Smooth muscle cell (in vitro differentiated cells): ENCODE measurements at regions not wholly inside any gene's neighbourhood (a gene's known extent, or its start where the extent isn't known, plus 50 kb on each side); places are given as distances from the start of the nearest gene placed in this dataset.

Experiments used
- DNase-seq: peaks from one replicate; lab custom pipeline; 2025; ENCODE audit not compliant: unreplicated experiment; lab: John Stamatoyannopoulos, UW
- H2AFZ ChIP-seq: fragments of 200-600 bp; sonication (generic); 2 replicates; pipeline ENCODE4 v1.6.0; 2016; ENCODE audit warnings: antibody characterized with exemption, low read depth, mild to moderate bottlenecking
- H3F3A ChIP-seq: fragments of 200-600 bp; sonication (generic); 2 replicates; pipeline ENCODE4 v1.6.0; 2017; ENCODE audit warnings: antibody characterized with exemption, low read depth
- H3K27ac ChIP-seq: fragments of 200-600 bp; sonication (generic); 2 replicates; pipeline ENCODE4 v1.5.1; 2016; ENCODE audit warnings: low read depth, mild to moderate bottlenecking
- H3K27me3 ChIP-seq: fragments of 200-600 bp; sonication (generic); 2 replicates; pipeline ENCODE4 v1.6.1; 2016; ENCODE audit warnings: low read depth, mild to moderate bottlenecking
- H3K36me3 ChIP-seq: fragments of 200-600 bp; sonication (generic); 2 replicates; pipeline ENCODE4 v1.5.1; 2016; ENCODE audit warnings: low read depth
- H3K4me1 ChIP-seq: fragments of 200-600 bp; sonication (generic); 2 replicates; pipeline ENCODE4 v1.5.1; 2016; ENCODE audit warnings: low read depth
- H3K4me2 ChIP-seq: fragments of 200-600 bp; sonication (generic); 2 replicates; pipeline ENCODE4 v1.6.0; 2016; ENCODE audit warnings: mild to moderate bottlenecking
- H3K4me3 ChIP-seq: fragments of 200-600 bp; sonication (generic); 2 replicates; pipeline ENCODE4 v1.5.1; 2016; ENCODE audit warnings: mild to moderate bottlenecking
- H3K79me2 ChIP-seq: fragments of 200-600 bp; sonication (generic); 2 replicates; pipeline ENCODE4 v1.6.0; 2016; ENCODE audit warnings: low read depth, mild to moderate bottlenecking
- H3K9ac ChIP-seq: fragments of 200-600 bp; sonication (generic); 2 replicates; pipeline ENCODE4 v1.6.0; 2016; ENCODE audit warnings: low read depth
- H3K9me3 ChIP-seq: fragments of 200-600 bp; sonication (generic); replicated peaks from 2 replicates; pipeline ENCODE4 v1.5.1; 2016; ENCODE audit warnings: low read depth
- H4K20me1 ChIP-seq: fragments of 200-600 bp; sonication (generic); 2 replicates; pipeline ENCODE4 v1.6.0; 2016; ENCODE audit warnings: low read depth
- WGBS: methylation state at CpG from one replicate; pipeline ENCODE4 v1.1.7; 2016; ENCODE audit warnings: low lambda C conversion rate; 5-methylcytosine and 5-hydroxymethylcytosine counted together
- TF ChIP-seq, protein P1 (sequence below): fragments of 200-600 bp; sonication (generic); IDR thresholded peaks from 2 replicates; pipeline ENCODE4 v1.5.1; 2017; ENCODE audit warnings: borderline replicate concordance, mild to moderate bottlenecking, antibody characterized with exemption; ENCODE audit not compliant: insufficient read depth, poor library complexity, severe bottlenecking

DNA sequence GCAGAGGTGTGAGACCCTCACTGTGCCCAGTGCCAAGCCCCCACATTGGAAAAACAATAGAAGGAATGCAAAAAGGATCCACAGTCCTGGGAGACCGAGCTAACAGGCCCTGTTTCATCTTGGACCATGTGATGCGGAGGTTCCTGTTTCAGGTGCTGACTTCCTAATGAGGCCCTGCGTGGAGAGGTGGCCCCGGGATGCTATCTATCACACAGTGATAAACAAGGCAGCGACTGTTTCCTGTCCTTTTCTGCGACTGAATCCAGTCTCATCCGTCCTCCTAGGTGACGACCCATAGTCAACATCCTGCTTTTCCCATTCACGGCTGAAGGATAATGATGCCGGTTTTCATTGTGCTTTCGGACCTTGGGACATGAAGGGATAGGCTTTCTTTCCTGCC, 56.4 kb upstream of the BOD1 start:
- Histone ChIP-seq H3K4me1 (peaks cover 6% of the 10 kb centered on the region), H4K20me1 (no peaks in the 10 kb centered on the region), H2AFZ (no peak overlapping the region), H3K27ac (no peak overlapping the region), H3K79me2 (no peaks in the 10 kb centered on the region), H3K36me3 (no peaks in the 10 kb centered on the region), H3K27me3 (no peaks in the 10 kb centered on the region), H3K4me2 (no peak overlapping the region), H3K4me3 (no peak overlapping the region), H3K9me3 (no peaks in the 10 kb centered on the region), H3K9ac (no peak overlapping the region), H3F3A (no peaks in the 10 kb centered on the region)
- WGBS, result 83% methylated on average over 11 of the region's 11 CpGs
- no peak for DNase-seq
- TF ChIP-seq, protein P1, sequence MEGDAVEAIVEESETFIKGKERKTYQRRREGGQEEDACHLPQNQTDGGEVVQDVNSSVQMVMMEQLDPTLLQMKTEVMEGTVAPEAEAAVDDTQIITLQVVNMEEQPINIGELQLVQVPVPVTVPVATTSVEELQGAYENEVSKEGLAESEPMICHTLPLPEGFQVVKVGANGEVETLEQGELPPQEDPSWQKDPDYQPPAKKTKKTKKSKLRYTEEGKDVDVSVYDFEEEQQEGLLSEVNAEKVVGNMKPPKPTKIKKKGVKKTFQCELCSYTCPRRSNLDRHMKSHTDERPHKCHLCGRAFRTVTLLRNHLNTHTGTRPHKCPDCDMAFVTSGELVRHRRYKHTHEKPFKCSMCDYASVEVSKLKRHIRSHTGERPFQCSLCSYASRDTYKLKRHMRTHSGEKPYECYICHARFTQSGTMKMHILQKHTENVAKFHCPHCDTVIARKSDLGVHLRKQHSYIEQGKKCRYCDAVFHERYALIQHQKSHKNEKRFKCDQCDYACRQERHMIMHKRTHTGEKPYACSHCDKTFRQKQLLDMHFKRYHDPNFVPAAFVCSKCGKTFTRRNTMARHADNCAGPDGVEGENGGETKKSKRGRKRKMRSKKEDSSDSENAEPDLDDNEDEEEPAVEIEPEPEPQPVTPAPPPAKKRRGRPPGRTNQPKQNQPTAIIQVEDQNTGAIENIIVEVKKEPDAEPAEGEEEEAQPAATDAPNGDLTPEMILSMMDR, result no peak

- no peaks in the 10 kb centered on the region for H3K79me2 ChIP-seq
- H3K4me3 ChIP-seq, result no peak overlapping the region
- peaks cover 6% of the 10 kb centered on the region for H3K4me1 ChIP-seq
- TF ChIP-seq, protein P1, result no peak
- H3K9me3 ChIP-seq, result no peaks in the 10 kb centered on the region
- H3K27me3 ChIP-seq, result no peaks in the 10 kb centered on the region
- no peaks in the 10 kb centered on the region for H3F3A ChIP-seq
- H2AFZ ChIP-seq, result no peak overlapping the region
- no peaks in the 10 kb centered on the region for H3K36me3 ChIP-seq
- WGBS, result 91% methylated on average over 16 of the region's 16 CpGs
- no peak overlapping the region for H3K4me2 ChIP-seq
- no peaks in the 10 kb centered on the region for H4K20me1 ChIP-seq
- no peak for DNase-seq
- no peak overlapping the region for H3K27ac ChIP-seq
- no peak overlapping the region for H3K9ac ChIP-seq
Measured at GRCh38 chr5:173673295-173674101, 57.0 kb upstream of the BOD1 start.

- DNase-seq, result no peak
- Histone ChIP-seq H3K4me2 (no peak overlapping the region), H3K27ac (no peak overlapping the region), H3K9me3 (no peaks in the 10 kb centered on the region), H3K4me3 (no peak overlapping the region), H3F3A (no peaks in the 10 kb centered on the region), H3K36me3 (no peaks in the 10 kb centered on the region), H2AFZ (no peak overlapping the region), H3K4me1 (peaks cover 6% of the 10 kb centered on the region), H3K79me2 (no peaks in the 10 kb centered on the region), H3K27me3 (no peaks in the 10 kb centered on the region), H3K9ac (no peak overlapping the region), H4K20me1 (no peaks in the 10 kb centered on the region)
- TF ChIP-seq, protein P1, result no peak
- 95% methylated on average over 6 of the region's 6 CpGs for WGBS
Measured at GRCh38 chr5:173675287-173675996, 59.0 kb upstream of the BOD1 start.
